ENCODE measurements at regions not wholly inside any gene's neighbourhood (a gene's known extent, or its start where the extent isn't known, plus 50 kb on each side); places are given as distances from the start of the nearest gene placed in this dataset.

DNA sequence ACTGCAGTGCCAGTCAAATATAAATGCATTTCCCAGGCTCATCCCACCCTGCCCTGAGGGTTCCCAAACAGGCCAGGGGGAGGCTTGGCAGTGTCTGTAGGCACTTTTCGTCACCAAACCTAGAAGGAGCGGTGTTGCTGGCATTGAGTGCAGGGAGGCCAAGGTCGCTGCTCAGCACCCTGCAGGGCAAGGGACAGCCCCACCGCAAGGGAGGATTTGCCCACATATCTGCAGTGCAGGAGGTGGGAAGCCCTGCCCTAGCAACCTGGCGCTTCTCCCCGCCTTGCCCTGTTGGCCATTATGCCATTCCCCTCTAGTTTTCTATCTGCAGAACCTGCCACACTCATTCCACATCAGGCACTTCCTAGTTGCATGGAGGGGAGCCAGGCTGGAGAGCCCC is 327.8 kb upstream of the ADCY2 start:
- no peaks in the 10 kb centered on the region for H3F3A ChIP-seq (ENCODE audit: insufficient read depth, low read length)
- no peaks in the 10 kb centered on the region for H3K9me3 ChIP-seq (ENCODE audit: low read length)
- no peaks in the 10 kb centered on the region for H4K20me1 ChIP-seq (ENCODE audit: insufficient read depth, low read length)
- H3K9me2 ChIP-seq (ENCODE audit: low read depth, low read length): no peaks in the 10 kb centered on the region
- H3K9ac ChIP-seq (ENCODE audit: low read length): no peak overlapping the region
- H3K4me2 ChIP-seq (ENCODE audit: low read length): no peak overlapping the region
- H3K27me3 ChIP-seq (ENCODE audit: insufficient read depth, low read length): no peaks in the 10 kb centered on the region
- H3K4me3 ChIP-seq (ENCODE audit: low read depth, low read length, poor library complexity, severe bottlenecking): no peak overlapping the region
- TF ChIP-seq CTCF (IDR thresholded peaks at IDR 0.05; ENCODE audit: low read length): no peak
- TF ChIP-seq EZH2 (IDR thresholded peaks at IDR 0.05; ENCODE audit: borderline replicate concordance, low read length): no peak
- H2AFZ ChIP-seq (ENCODE audit: low read length): no peak overlapping the region
- H3K36me3 ChIP-seq (ENCODE audit: insufficient read depth, low read length): no peaks in the 10 kb centered on the region
- no peaks in the 10 kb centered on the region for H3K4me1 ChIP-seq (ENCODE audit: insufficient read depth, low read length, severe bottlenecking)
- H3K79me2 ChIP-seq (ENCODE audit: insufficient read depth, low read length): no peaks in the 10 kb centered on the region
- H3K27ac ChIP-seq (ENCODE audit: low read depth, low read length, poor library complexity, severe bottlenecking): no peak overlapping the region

DNA sequence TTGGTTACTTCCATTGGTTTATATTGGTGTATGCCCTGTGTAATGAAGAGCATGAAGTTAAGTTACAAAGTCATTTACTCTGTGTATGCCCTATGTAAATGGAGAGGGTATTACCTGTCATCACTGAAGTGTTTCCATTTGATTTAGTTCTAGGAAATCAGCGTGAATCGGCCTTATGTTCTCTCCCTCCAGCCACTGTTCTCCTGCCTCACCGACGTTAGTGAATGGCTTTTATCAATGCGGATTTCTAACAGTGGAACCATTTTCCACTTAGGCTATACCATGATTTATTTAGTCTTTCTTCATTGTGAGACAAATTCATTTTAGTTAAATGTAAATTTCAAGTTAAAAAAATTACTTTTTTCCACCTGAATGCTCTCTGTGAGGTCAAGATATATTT is 327.0 kb upstream of the ADCY2 start:
- Histone ChIP-seq H4K20me1 (ENCODE audit: insufficient read depth, low read length) (no peaks in the 10 kb centered on the region), H3K27ac (ENCODE audit: low read depth, low read length, poor library complexity, severe bottlenecking) (no peak overlapping the region), H3F3A (ENCODE audit: insufficient read depth, low read length) (no peaks in the 10 kb centered on the region), H3K36me3 (ENCODE audit: insufficient read depth, low read length) (no peaks in the 10 kb centered on the region), H3K9me3 (ENCODE audit: low read length) (no peaks in the 10 kb centered on the region), H3K4me3 (ENCODE audit: low read depth, low read length, poor library complexity, severe bottlenecking) (no peak overlapping the region), H3K79me2 (ENCODE audit: insufficient read depth, low read length) (no peaks in the 10 kb centered on the region), H3K9ac (ENCODE audit: low read length) (no peak overlapping the region), H2AFZ (ENCODE audit: low read length) (no peak overlapping the region), H3K4me1 (ENCODE audit: insufficient read depth, low read length, severe bottlenecking) (no peaks in the 10 kb centered on the region), H3K27me3 (ENCODE audit: insufficient read depth, low read length) (no peaks in the 10 kb centered on the region), H3K9me2 (ENCODE audit: low read depth, low read length) (no peaks in the 10 kb centered on the region), H3K4me2 (ENCODE audit: low read length) (no peak overlapping the region)
- TF ChIP-seq EZH2 (IDR thresholded peaks at IDR 0.05; ENCODE audit: borderline replicate concordance, low read length): no peak
- TF ChIP-seq CTCF (IDR thresholded peaks at IDR 0.05; ENCODE audit: low read length): no peak

GRCh38 chr5:7072188-7072587 is 323.8 kb upstream of the ADCY2 start:
- H3F3A ChIP-seq (ENCODE audit: insufficient read depth, low read length): no peaks in the 10 kb centered on the region
- no peaks in the 10 kb centered on the region for H3K4me1 ChIP-seq (ENCODE audit: insufficient read depth, low read length, severe bottlenecking)
- no peaks in the 10 kb centered on the region for H3K79me2 ChIP-seq (ENCODE audit: insufficient read depth, low read length)
- H3K27me3 ChIP-seq (ENCODE audit: insufficient read depth, low read length): no peaks in the 10 kb centered on the region
- no peaks in the 10 kb centered on the region for H3K9me2 ChIP-seq (ENCODE audit: low read depth, low read length)
- no peak overlapping the region for H3K27ac ChIP-seq (ENCODE audit: low read depth, low read length, poor library complexity, severe bottlenecking)
- H4K20me1 ChIP-seq (ENCODE audit: insufficient read depth, low read length): no peaks in the 10 kb centered on the region
- no peak overlapping the region for H2AFZ ChIP-seq (ENCODE audit: low read length)
- H3K4me3 ChIP-seq (ENCODE audit: low read depth, low read length, poor library complexity, severe bottlenecking): no peak overlapping the region
- no peak for TF ChIP-seq EZH2 (IDR thresholded peaks at IDR 0.05; ENCODE audit: borderline replicate concordance, low read length)
- no peaks in the 10 kb centered on the region for H3K9me3 ChIP-seq (ENCODE audit: low read length)
- no peak overlapping the region for H3K9ac ChIP-seq (ENCODE audit: low read length)
- H3K4me2 ChIP-seq (ENCODE audit: low read length): no peak overlapping the region
- no peaks in the 10 kb centered on the region for H3K36me3 ChIP-seq (ENCODE audit: insufficient read depth, low read length)

GRCh38 chr5:7073666-7074065 is 322.3 kb upstream of the ADCY2 start:
- H4K20me1 ChIP-seq (ENCODE audit: insufficient read depth, low read length): no peaks in the 10 kb centered on the region

More at GRCh38 chr5:7073666-7074065, 322.3 kb upstream of the ADCY2 start:
- Histone ChIP-seq H3K36me3 (ENCODE audit: insufficient read depth, low read length) (no peaks in the 10 kb centered on the region), H2AFZ (ENCODE audit: low read length) (no peak overlapping the region), H3K79me2 (ENCODE audit: insufficient read depth, low read length) (no peaks in the 10 kb centered on the region), H3K9ac (ENCODE audit: low read length) (no peak overlapping the region), H3K4me2 (ENCODE audit: low read length) (no peak overlapping the region), H3K27me3 (ENCODE audit: insufficient read depth, low read length) (no peaks in the 10 kb centered on the region), H3K27ac (ENCODE audit: low read depth, low read length, poor library complexity, severe bottlenecking) (no peak overlapping the region), H3K4me3 (ENCODE audit: low read depth, low read length, poor library complexity, severe bottlenecking) (no peak overlapping the region), H3K4me1 (ENCODE audit: insufficient read depth, low read length, severe bottlenecking) (no peaks in the 10 kb centered on the region), H3F3A (ENCODE audit: insufficient read depth, low read length) (no peaks in the 10 kb centered on the region), H3K9me2 (ENCODE audit: low read depth, low read length) (no peaks in the 10 kb centered on the region), H3K9me3 (ENCODE audit: low read length) (no peaks in the 10 kb centered on the region)
- no peak for TF ChIP-seq CTCF (IDR thresholded peaks at IDR 0.05; ENCODE audit: low read length)
- TF ChIP-seq EZH2 (IDR thresholded peaks at IDR 0.05; ENCODE audit: borderline replicate concordance, low read length): no peak
